ENCODE measurements at regions not wholly inside any gene's neighbourhood (a gene's known extent, or its start where the extent isn't known, plus 50 kb on each side); places are given as distances from the start of the nearest gene placed in this dataset.

DNA sequence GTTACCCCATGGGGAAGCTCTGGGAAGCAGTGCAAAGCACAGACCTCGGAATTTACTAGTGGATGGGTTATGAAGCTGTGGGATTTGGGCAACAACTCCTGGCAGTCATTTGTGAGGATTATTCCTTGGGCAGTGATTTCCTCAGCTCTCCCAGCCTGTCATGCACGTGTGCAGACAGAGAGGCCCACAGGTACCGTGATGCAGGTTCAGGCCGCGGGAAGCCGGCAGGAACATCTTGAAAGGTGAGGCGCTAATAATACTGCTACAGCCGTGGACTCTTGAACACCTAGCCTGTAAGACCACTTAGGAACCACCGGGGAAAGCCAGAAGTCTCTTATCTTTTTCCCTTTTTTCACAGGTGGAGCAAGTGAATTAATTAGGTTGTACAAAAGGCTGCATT, 80.2 kb upstream of the CPHXL start:
- TF ChIP-seq, protein P1, sequence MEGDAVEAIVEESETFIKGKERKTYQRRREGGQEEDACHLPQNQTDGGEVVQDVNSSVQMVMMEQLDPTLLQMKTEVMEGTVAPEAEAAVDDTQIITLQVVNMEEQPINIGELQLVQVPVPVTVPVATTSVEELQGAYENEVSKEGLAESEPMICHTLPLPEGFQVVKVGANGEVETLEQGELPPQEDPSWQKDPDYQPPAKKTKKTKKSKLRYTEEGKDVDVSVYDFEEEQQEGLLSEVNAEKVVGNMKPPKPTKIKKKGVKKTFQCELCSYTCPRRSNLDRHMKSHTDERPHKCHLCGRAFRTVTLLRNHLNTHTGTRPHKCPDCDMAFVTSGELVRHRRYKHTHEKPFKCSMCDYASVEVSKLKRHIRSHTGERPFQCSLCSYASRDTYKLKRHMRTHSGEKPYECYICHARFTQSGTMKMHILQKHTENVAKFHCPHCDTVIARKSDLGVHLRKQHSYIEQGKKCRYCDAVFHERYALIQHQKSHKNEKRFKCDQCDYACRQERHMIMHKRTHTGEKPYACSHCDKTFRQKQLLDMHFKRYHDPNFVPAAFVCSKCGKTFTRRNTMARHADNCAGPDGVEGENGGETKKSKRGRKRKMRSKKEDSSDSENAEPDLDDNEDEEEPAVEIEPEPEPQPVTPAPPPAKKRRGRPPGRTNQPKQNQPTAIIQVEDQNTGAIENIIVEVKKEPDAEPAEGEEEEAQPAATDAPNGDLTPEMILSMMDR (IDR thresholded peaks at IDR 0.05) = no peak
- no peak for TF ChIP-seq EZH2 (IDR thresholded peaks at IDR 0.05; ENCODE audit: borderline replicate concordance, insufficient read depth, low read depth, low read length, poor library complexity, severe bottlenecking)

Data from B cell (primary cell).